AG08395 (cell line): ENCODE measurements at regions not wholly inside any gene's neighbourhood (a gene's known extent, or its start where the extent isn't known, plus 50 kb on each side); places are given as distances from the start of the nearest gene placed in this dataset.

Experiments used
- DNase-seq: peaks from one replicate; pipeline ENCODE4 v3.0.0; 2012; ENCODE audit warnings: mixed read lengths, low spot score

- no peak for DNase-seq
These were observed 73.6 kb upstream of the CAST start for GRCh38 chr5:96588539-96588938.

GRCh38 chr5:96590796-96591195, 71.4 kb upstream of the CAST start:
- DNase-seq: peak; percentile 17

GRCh38 chr5:96595300-96596090, 66.7 kb upstream of the CAST start:
- no peak for DNase-seq

DNA sequence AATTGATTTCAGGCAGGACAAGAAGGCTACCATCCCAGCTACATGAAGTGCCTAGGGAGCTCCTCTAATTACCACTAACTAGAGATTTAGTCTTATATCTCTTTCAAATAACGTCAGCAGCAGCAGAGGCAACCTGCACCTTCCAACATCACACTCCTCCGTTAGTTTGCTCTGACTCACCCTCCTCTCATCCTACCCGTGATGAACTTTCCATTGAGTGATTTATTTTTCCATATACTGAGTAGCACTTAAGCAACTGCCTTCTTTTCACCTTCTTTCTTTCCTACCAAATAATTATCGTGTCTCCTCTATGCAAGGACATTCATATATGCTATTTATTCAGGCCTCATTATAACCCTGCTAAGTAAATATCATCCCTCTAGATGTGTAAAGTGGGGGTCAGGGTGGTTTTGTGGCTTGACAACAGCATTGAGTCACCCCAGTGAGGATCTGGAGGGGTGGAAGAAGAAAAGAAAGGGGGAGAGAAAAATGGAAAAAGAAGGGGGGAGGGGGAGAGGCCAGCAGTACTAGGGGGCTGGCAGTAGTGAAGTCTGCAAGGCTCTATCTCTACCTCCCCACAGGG, 64.6 kb upstream of the CAST start:
- no peak for DNase-seq

- DNase-seq: no peak
These were observed 61.0 kb upstream of the CAST start for GRCh38 chr5:96601200-96601599.

DNA sequence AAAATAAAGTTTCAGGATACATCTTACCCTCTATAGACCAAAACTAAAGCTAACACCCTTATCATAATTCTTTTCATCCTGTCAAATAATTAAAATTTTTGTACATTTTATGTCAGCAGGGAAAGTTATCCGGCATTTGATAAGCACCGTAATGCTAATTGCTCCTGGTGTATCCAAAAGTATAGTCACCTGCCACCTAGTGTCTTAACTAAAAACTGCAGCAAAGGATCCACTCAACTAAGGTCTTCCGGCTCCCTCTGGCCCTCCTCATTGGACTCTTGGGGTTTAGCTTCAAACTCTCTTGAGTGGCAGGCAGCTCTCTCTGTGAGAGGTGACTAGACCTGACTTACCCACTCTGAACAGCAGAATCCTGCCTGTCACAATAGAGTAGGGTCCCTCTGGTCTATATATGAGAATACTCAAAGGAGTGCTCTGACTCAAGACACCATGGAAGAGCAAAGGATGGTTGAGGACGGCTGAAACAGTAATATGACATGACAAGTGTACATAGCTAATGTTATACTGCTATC, 60.4 kb upstream of the CAST start:
- peak; percentile 72 for DNase-seq

- DNase-seq: no peak
These were observed 59.4 kb upstream of the CAST start for GRCh38 chr5:96602776-96603175.

DNA sequence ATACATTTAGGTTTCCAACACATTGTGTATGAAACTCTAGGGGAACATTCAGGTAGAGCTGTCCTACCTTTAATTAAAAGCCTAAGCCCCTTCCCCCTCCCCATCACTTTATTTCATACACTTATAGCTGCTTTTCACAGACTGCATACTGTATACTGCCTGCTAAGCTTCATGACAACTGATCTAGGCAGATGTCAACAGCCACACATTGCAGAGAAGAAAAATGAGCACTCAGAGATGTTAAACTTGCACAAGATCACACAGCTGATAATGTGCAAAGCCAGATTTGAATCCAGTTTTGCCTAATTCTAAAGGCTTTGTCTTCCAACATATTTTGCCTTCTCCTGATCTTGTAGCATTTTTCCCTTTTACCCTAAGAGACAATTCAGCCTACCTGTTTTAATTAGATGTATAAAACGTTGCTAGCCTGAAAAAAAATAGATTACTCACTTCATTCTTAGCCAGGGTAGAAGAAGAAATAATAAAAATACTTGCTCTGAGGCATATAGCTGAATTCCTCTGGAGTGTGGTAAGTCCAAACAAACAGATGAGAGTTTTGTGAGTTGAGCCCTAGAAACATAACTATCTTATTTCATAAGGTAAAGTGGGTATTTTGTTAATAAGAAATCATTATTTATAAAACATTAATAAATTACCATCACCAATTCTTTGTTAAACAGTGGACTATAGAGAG, 56.9 kb upstream of the CAST start:
- no peak for DNase-seq

- no peak for DNase-seq
These were observed 52.8 kb upstream of the CAST start for GRCh38 chr5:96609369-96609768.

- DNase-seq: no peak
These were observed 51.4 kb upstream of the CAST start for GRCh38 chr5:96610747-96611146.

DNA sequence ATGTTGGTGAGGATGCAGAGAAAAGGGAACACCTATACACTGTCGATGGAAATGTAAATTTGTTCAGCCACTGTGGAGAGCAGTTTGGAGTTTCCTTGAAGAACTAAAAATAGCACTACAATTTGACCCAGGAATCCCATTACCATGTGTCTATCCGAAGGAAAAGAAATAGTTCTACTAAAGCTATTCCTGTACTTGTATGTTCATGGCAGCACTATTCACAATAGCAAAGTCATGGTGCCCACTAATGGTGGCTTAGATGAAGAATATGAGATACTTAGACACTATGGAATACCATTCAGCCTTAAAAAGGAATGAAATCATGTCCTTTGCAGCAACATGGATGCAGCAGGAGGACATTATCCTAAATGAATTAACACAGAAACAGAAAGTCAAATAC, 50.2 kb upstream of the CAST start:
- no peak for DNase-seq
